ENCODE measurements at regions not wholly inside any gene's neighbourhood (a gene's known extent, or its start where the extent isn't known, plus 50 kb on each side); places are given as distances from the start of the nearest gene placed in this dataset.

DNA sequence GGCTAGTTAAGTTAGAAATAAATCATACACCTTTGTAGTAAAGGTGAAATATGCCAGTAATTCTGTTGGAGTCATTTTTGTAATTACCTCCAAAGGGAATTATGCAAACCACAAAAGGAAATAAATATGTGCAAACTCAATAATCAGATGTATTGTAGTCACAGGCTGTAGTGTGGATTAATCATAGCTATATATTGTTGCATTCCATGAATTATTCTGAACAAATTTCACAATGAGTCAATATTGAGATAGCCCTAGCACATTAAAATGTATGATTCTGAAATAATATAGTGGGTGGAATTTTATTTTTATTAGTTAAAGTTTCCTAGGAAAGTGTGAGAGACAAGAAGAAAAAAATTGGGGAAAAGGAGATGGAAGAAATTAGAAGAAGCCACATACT, 790.5 kb upstream of the PCDH20 start:
- no peaks in the 10 kb centered on the region for H3K9me3 ChIP-seq (ENCODE audit: control insufficient read depth, low read length)
- no peaks in the 10 kb centered on the region for H3K4me1 ChIP-seq (ENCODE audit: control insufficient read depth, insufficient read depth, low read length, poor library complexity, severe bottlenecking)
- no peak for DNase-seq
- no peaks in the 10 kb centered on the region for H3K36me3 ChIP-seq (ENCODE audit: control insufficient read depth, insufficient read depth, low read length)
- no peaks in the 10 kb centered on the region for H3K27me3 ChIP-seq (replicated peaks; ENCODE audit: control insufficient read depth, insufficient read depth, low read length, poor library complexity, severe bottlenecking)
- H3K4me3 ChIP-seq (ENCODE audit: insufficient read depth, low read depth, low read length, poor library complexity, severe bottlenecking), result no peak overlapping the region
- no peak overlapping the region for H3K27ac ChIP-seq (ENCODE audit: insufficient read depth, low read length, poor library complexity, severe bottlenecking)

DNA sequence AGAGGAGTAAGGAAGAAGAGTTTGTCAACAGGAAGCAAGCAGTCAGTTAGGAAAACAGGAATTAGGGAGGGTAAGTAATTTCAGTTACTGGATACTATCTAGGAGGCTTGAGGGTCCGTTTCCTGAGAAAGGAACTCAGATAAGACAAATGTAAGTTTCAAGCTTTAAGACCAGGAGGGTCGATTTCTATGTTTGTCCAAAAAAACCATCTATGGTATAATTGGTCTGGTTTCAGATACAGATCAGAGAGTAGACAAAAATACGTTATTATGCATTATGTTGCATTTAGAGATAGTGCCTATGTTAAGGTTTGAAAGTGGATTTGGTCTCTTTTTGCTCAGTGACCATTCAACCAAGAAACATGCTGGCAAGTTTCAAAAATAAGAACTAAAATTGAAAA, 789.6 kb upstream of the PCDH20 start:
- no peak for DNase-seq
- no peaks in the 10 kb centered on the region for H3K27me3 ChIP-seq (replicated peaks; ENCODE audit: control insufficient read depth, insufficient read depth, low read length, poor library complexity, severe bottlenecking)
- H3K36me3 ChIP-seq (ENCODE audit: control insufficient read depth, insufficient read depth, low read length), result no peaks in the 10 kb centered on the region
- no peak overlapping the region for H3K4me3 ChIP-seq (ENCODE audit: insufficient read depth, low read depth, low read length, poor library complexity, severe bottlenecking)
- no peak overlapping the region for H3K27ac ChIP-seq (ENCODE audit: insufficient read depth, low read length, poor library complexity, severe bottlenecking)
- no peaks in the 10 kb centered on the region for H3K4me1 ChIP-seq (ENCODE audit: control insufficient read depth, insufficient read depth, low read length, poor library complexity, severe bottlenecking)
- H3K9me3 ChIP-seq (ENCODE audit: control insufficient read depth, low read length), result no peaks in the 10 kb centered on the region

DNA sequence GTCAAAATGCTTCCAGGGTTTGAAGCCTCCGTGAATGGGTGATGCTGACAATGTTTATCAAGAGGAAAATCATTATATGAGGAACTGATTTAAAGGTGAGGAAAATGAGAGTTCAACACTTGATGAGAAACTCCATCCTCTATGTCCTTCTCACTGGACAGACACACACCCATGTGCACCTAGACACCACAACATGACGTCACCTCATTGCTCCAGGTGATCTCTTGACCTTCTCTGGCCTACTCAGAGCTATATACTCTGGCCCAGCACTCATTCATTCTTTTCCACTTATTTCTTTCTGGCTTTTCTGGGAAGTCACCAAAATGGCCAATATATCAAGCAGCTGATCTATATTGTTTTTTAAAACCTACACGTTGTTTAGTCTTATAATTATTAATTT, 778.7 kb upstream of the PCDH20 start:
- Histone ChIP-seq H3K9me3 (ENCODE audit: control insufficient read depth, low read length) (no peaks in the 10 kb centered on the region), H3K27me3 (replicated peaks; ENCODE audit: control insufficient read depth, insufficient read depth, low read length, poor library complexity, severe bottlenecking) (no peaks in the 10 kb centered on the region), H3K27ac (ENCODE audit: insufficient read depth, low read length, poor library complexity, severe bottlenecking) (no peak overlapping the region), H3K36me3 (ENCODE audit: control insufficient read depth, insufficient read depth, low read length) (no peaks in the 10 kb centered on the region), H3K4me3 (ENCODE audit: insufficient read depth, low read depth, low read length, poor library complexity, severe bottlenecking) (no peak overlapping the region), H3K4me1 (ENCODE audit: control insufficient read depth, insufficient read depth, low read length, poor library complexity, severe bottlenecking) (no peaks in the 10 kb centered on the region)
- DNase-seq, result no peak

DNA sequence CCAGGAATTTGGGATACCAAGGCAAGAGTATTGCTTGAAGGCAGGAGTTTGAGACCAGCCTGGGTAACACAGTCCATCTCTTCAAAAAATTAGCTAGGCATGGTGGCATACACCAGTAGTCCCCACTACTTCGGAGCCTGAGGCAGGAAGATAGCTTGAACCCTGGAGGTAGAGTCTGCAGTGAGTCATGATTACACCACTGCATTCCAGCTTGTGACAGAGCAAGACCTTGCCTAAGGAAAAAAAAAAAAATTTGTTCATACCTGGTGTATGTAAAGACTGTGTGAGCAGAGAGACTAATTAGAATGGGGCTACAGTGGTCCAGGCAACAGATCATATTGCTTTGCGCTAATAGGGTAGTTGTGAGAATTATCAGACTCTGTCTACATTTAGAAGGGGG, 778.3 kb upstream of the PCDH20 start:
- H3K4me1 ChIP-seq (ENCODE audit: control insufficient read depth, insufficient read depth, low read length, poor library complexity, severe bottlenecking), result no peaks in the 10 kb centered on the region
- DNase-seq, result no peak
- H3K4me3 ChIP-seq (ENCODE audit: insufficient read depth, low read depth, low read length, poor library complexity, severe bottlenecking), result no peak overlapping the region
- H3K27me3 ChIP-seq (replicated peaks; ENCODE audit: control insufficient read depth, insufficient read depth, low read length, poor library complexity, severe bottlenecking), result no peaks in the 10 kb centered on the region
- H3K36me3 ChIP-seq (ENCODE audit: control insufficient read depth, insufficient read depth, low read length), result no peaks in the 10 kb centered on the region
- H3K9me3 ChIP-seq (ENCODE audit: control insufficient read depth, low read length), result no peaks in the 10 kb centered on the region
- no peak overlapping the region for H3K27ac ChIP-seq (ENCODE audit: insufficient read depth, low read length, poor library complexity, severe bottlenecking)

DNA sequence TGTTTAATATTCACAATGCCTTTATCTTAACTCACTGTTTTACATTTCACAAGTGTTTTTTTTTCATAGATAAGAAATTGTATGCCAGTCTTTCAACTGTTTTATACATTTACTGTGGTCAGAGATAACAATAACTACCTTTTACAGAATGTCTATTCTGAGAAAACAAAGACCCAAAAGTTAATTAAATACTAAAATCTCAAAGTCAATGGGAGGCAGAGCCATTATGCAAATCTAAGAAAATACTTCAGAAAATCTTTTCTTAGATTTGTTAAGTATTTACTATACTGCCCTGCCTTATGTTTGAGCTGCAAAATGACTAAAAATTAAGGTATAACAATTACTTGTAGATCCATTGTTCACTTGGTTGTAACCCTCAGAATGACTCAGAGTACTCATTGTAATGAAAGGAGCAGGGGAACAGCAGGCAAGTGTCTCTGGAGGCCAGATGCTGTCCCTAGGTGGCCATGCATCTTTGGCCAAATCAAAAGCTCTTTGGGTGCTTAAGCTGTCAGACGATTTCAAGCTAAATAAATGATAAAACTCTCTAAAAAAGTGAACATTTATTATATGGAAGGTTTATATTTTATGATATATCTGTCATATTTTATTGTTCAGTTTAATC, 770.1 kb upstream of the PCDH20 start:
- no peaks in the 10 kb centered on the region for H3K4me1 ChIP-seq (ENCODE audit: control insufficient read depth, insufficient read depth, low read length, poor library complexity, severe bottlenecking)
- no peaks in the 10 kb centered on the region for H3K9me3 ChIP-seq (ENCODE audit: control insufficient read depth, low read length)
- no peak overlapping the region for H3K27ac ChIP-seq (ENCODE audit: insufficient read depth, low read length, poor library complexity, severe bottlenecking)
- DNase-seq, result no peak
- H3K36me3 ChIP-seq (ENCODE audit: control insufficient read depth, insufficient read depth, low read length), result no peaks in the 10 kb centered on the region
- H3K27me3 ChIP-seq (replicated peaks; ENCODE audit: control insufficient read depth, insufficient read depth, low read length, poor library complexity, severe bottlenecking), result no peaks in the 10 kb centered on the region
- H3K4me3 ChIP-seq (ENCODE audit: insufficient read depth, low read depth, low read length, poor library complexity, severe bottlenecking), result no peak overlapping the region

DNA sequence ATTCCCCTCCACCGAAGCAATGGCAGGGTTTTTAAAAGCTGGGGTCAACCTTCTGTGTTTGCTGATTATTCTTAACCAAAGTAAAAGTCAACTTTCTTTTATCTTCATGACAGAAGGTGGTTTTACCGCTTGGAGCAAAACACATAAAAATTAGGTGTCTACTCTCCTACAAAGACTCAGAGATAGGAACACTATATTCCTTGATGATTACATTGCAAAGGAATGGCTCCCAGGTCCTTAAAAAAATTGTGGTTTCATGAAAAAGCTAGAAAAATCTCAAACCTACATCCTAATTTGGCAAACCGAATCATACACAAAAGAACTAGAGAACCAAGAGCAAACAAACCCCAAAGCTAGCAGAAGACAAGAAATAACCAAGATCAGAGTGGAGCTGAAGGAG, 760.4 kb upstream of the PCDH20 start:
- no peak overlapping the region for H3K27ac ChIP-seq (ENCODE audit: insufficient read depth, low read length, poor library complexity, severe bottlenecking)
- no peaks in the 10 kb centered on the region for H3K4me1 ChIP-seq (ENCODE audit: control insufficient read depth, insufficient read depth, low read length, poor library complexity, severe bottlenecking)
- H3K9me3 ChIP-seq (ENCODE audit: control insufficient read depth, low read length), result no peaks in the 10 kb centered on the region
- no peaks in the 10 kb centered on the region for H3K36me3 ChIP-seq (ENCODE audit: control insufficient read depth, insufficient read depth, low read length)
- H3K4me3 ChIP-seq (ENCODE audit: insufficient read depth, low read depth, low read length, poor library complexity, severe bottlenecking), result no peak overlapping the region
- H3K27me3 ChIP-seq (replicated peaks; ENCODE audit: control insufficient read depth, insufficient read depth, low read length, poor library complexity, severe bottlenecking), result no peaks in the 10 kb centered on the region
- no peak for DNase-seq

DNA sequence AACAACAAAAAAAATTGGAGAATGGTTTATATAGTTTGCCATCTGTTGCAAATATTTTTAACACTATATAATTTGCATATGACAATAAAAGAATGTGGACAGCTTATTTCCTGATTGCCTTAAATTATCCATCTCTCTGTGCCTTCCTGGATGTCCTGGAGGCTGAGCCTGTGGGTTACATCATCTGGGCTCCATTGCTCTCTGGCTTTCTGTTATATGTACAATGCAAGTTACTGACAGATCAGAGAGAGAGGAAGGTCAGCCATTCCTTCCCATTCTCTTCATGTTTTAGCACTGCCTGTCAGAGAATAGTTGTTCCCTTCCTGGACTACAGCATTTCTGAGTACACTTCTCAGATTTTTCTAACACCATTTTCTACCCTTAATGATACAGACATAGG, 758.3 kb upstream of the PCDH20 start:
- Histone ChIP-seq H3K9me3 (ENCODE audit: control insufficient read depth, low read length) (no peaks in the 10 kb centered on the region), H3K27ac (ENCODE audit: insufficient read depth, low read length, poor library complexity, severe bottlenecking) (no peak overlapping the region), H3K27me3 (replicated peaks; ENCODE audit: control insufficient read depth, insufficient read depth, low read length, poor library complexity, severe bottlenecking) (no peaks in the 10 kb centered on the region), H3K4me3 (ENCODE audit: insufficient read depth, low read depth, low read length, poor library complexity, severe bottlenecking) (no peak overlapping the region), H3K4me1 (ENCODE audit: control insufficient read depth, insufficient read depth, low read length, poor library complexity, severe bottlenecking) (no peaks in the 10 kb centered on the region), H3K36me3 (ENCODE audit: control insufficient read depth, insufficient read depth, low read length) (no peaks in the 10 kb centered on the region)
- DNase-seq, result no peak

DNA sequence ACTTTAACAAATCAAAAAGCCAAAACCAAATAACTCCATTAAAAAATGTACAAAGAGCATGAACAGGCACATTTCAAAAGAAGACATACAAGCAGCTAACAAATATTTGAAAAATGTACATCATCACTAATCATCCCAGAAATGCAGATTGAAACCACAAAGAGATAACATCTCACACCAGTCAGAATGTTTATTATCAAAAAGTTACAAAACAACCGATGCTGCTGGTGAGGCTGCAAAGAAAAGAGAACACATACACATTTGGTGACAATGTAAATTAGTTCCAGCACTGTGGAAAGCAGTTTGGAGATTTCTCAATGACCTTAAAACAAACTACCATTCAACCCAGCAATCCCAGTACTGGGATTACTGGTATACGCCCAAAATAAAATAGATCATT, 756.0 kb upstream of the PCDH20 start:
- H3K36me3 ChIP-seq (ENCODE audit: control insufficient read depth, insufficient read depth, low read length), result no peaks in the 10 kb centered on the region

DNA sequence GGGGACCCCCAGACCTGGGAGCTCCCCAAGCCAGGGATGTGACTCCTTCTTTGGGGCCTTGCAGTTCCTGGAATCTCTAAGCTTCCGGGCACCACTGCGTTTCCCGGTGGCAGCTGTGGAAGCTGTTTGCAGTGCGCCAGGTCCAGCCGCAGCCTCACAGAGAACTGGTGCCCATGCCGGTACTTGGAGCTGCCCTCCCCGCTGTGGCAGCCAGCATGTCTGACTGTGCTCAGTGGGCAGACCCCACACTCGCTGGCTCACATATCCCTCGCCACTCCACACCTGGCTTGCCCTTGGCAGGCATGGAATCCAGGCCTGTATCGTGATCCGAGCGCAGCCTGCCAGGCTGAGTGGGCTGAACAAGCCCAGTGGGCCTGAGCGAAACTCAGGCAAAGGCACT, 753.2 kb upstream of the PCDH20 start:
- H3K4me3 ChIP-seq (ENCODE audit: insufficient read depth, low read depth, low read length, poor library complexity, severe bottlenecking), result no peak overlapping the region
- no peak for DNase-seq
- H3K36me3 ChIP-seq (ENCODE audit: control insufficient read depth, insufficient read depth, low read length), result no peaks in the 10 kb centered on the region
- no peaks in the 10 kb centered on the region for H3K4me1 ChIP-seq (ENCODE audit: control insufficient read depth, insufficient read depth, low read length, poor library complexity, severe bottlenecking)
- no peak overlapping the region for H3K27ac ChIP-seq (ENCODE audit: insufficient read depth, low read length, poor library complexity, severe bottlenecking)
- no peaks in the 10 kb centered on the region for H3K9me3 ChIP-seq (ENCODE audit: control insufficient read depth, low read length)
- H3K27me3 ChIP-seq (replicated peaks; ENCODE audit: control insufficient read depth, insufficient read depth, low read length, poor library complexity, severe bottlenecking), result no peaks in the 10 kb centered on the region

More for the DNA sequence above, 756.0 kb upstream of the PCDH20 start:
- no peaks in the 10 kb centered on the region for H3K9me3 ChIP-seq (ENCODE audit: control insufficient read depth, low read length)
- H3K27ac ChIP-seq (ENCODE audit: insufficient read depth, low read length, poor library complexity, severe bottlenecking), result no peak overlapping the region
- no peaks in the 10 kb centered on the region for H3K27me3 ChIP-seq (replicated peaks; ENCODE audit: control insufficient read depth, insufficient read depth, low read length, poor library complexity, severe bottlenecking)
- no peaks in the 10 kb centered on the region for H3K4me1 ChIP-seq (ENCODE audit: control insufficient read depth, insufficient read depth, low read length, poor library complexity, severe bottlenecking)
- H3K4me3 ChIP-seq (ENCODE audit: insufficient read depth, low read depth, low read length, poor library complexity, severe bottlenecking), result no peak overlapping the region
- DNase-seq, result no peak

DNA sequence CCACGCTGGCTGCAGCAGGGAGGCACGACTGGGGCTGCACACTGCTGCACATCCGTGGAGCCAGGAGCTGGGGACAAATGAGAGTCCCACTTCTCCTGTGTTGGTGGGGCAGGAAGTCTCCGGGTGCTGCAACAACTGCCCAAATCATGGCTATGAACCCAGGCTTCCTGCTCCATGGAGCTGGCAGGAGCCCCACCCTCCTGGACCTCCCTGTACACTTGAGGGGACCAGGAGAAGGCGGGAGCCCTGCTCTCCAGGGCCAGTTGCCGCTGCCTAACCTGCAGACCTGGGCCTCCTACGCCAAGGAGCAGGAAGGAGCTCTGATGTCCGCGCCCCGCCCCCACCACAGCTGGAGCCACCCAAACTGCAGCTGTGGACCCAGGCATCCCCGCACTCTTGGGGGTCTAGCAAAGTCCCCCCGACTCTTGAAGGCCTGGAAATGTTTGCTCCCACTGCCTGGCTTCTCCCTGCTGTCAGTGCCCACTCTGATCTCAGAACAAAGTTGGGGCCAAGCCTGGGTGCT, 752.1 kb upstream of the PCDH20 start:
- Histone ChIP-seq H3K36me3 (ENCODE audit: control insufficient read depth, insufficient read depth, low read length) (no peaks in the 10 kb centered on the region), H3K27ac (ENCODE audit: insufficient read depth, low read length, poor library complexity, severe bottlenecking) (no peak overlapping the region), H3K4me1 (ENCODE audit: control insufficient read depth, insufficient read depth, low read length, poor library complexity, severe bottlenecking) (no peaks in the 10 kb centered on the region), H3K4me3 (ENCODE audit: insufficient read depth, low read depth, low read length, poor library complexity, severe bottlenecking) (no peak overlapping the region), H3K9me3 (ENCODE audit: control insufficient read depth, low read length) (no peaks in the 10 kb centered on the region), H3K27me3 (replicated peaks; ENCODE audit: control insufficient read depth, insufficient read depth, low read length, poor library complexity, severe bottlenecking) (no peaks in the 10 kb centered on the region)
- DNase-seq, result no peak

Measured in effector memory CD4-positive, alpha-beta T cell (primary cell).